HL-60 (cell line): ENCODE measurements at regions not wholly inside any gene's neighbourhood (a gene's known extent, or its start where the extent isn't known, plus 50 kb on each side); places are given as distances from the start of the nearest gene placed in this dataset.

Experiments
- CTCF ChIP-seq: IDR thresholded peaks from one replicate; pipeline ENCODE4 v1.5.1; 2011; ENCODE audit warnings: low read length, control low read depth, inconsistent platforms; ENCODE audit not compliant: insufficient read depth
- SPI1 ChIP-seq: IDR thresholded peaks from 2 replicates; pipeline ENCODE4 v1.6.1; 2012; ENCODE audit warnings: low read depth, mild to moderate bottlenecking, borderline replicate concordance

GRCh38 chr4:101420661-101421060 is 73.3 kb upstream of the PPP3CA start:
- TF ChIP-seq CTCF (no peak), SPI1 (no peak)
